ENCODE measurements at regions not wholly inside any gene's neighbourhood (a gene's known extent, or its start where the extent isn't known, plus 50 kb on each side); places are given as distances from the start of the nearest gene placed in this dataset.

GRCh38 chr5:65068410-65068809 is 299.7 kb downstream of the CWC27 start:
- DNase-seq, result no peak

- no peak for DNase-seq
Measured at GRCh38 chr5:65070026-65070425, 301.3 kb downstream of the CWC27 start.

GRCh38 chr5:65072850-65073249 is 304.1 kb downstream of the CWC27 start:
- no peak for DNase-seq

GRCh38 chr5:65073250-65073661 is 304.5 kb downstream of the CWC27 start:
- no peak for DNase-seq

- no peak for DNase-seq
Measured at GRCh38 chr5:65075623-65076250, 307.0 kb downstream of the CWC27 start.

- peak; percentile 65 for DNase-seq
Measured at GRCh38 chr5:65076251-65076869, 307.6 kb downstream of the CWC27 start.

- no peak for DNase-seq
Measured at GRCh38 chr5:65077653-65078052, 308.9 kb downstream of the CWC27 start.

GRCh38 chr5:65078331-65078730 is 309.6 kb downstream of the CWC27 start:
- no peak for DNase-seq

- DNase-seq, result no peak
Measured at GRCh38 chr5:65081071-65081470, 312.3 kb downstream of the CWC27 start.

GRCh38 chr5:65084795-65085515 is 316.2 kb downstream of the CWC27 start:
- no peak for DNase-seq

- DNase-seq, result no peak
Measured at GRCh38 chr5:65085516-65085850, 316.8 kb downstream of the CWC27 start.

GRCh38 chr5:65086234-65086890 is 317.6 kb downstream of the CWC27 start:
- no peak for DNase-seq

GRCh38 chr5:65087154-65087553 is 318.4 kb downstream of the CWC27 start:
- no peak for DNase-seq

- DNase-seq, result no peak
Measured at GRCh38 chr5:65094279-65094678, 325.5 kb downstream of the CWC27 start.

GRCh38 chr5:65098393-65098792 is 329.7 kb downstream of the CWC27 start:
- DNase-seq, result no peak
